Activated B cell treated with CpG ODN at 0.5 μM for 24 hours (primary cell): ENCODE measurements at regions not wholly inside any gene's neighbourhood (a gene's known extent, or its start where the extent isn't known, plus 50 kb on each side); places are given as distances from the start of the nearest gene placed in this dataset.

Experiments used
- ATAC-seq: fragments of 200-7000 bp; cut with Tn5 transposase; one replicate; pipeline ENCODE4 v1.10.0; 2021; ENCODE audit warnings: low read depth, mild to moderate bottlenecking, moderate library complexity
- CTCF ChIA-PET: fragments of 350-600 bp; sonication (Branson Sonifier 250); formaldehyde crosslinking; loops from one replicate; lab custom pipeline; 2021; ENCODE audit warnings: antibody characterized with exemption; lab: Charles Lee
- POLR2A ChIA-PET: fragments of 350-600 bp; sonication (Branson Sonifier 250); formaldehyde crosslinking; loops from one replicate; lab custom pipeline; 2021; ENCODE audit warnings: antibody characterized with exemption; lab: Charles Lee
- DNase-seq: peaks from one replicate; pipeline ENCODE4 v3.0.0; 2022
- H3K27ac Mint-ChIP-seq: one replicate; pipeline ENCODE4 v1.8.0; 2020; ENCODE audit warnings: mixed read lengths
- H3K27me3 Mint-ChIP-seq: one replicate; pipeline ENCODE4 v1.8.0; 2021; ENCODE audit warnings: mixed read lengths
- H3K36me3 Mint-ChIP-seq: one replicate; pipeline ENCODE4 v1.8.0; 2021; ENCODE audit warnings: low read depth, mixed read lengths
- H3K4me1 Mint-ChIP-seq: one replicate; pipeline ENCODE4 v1.8.0; 2021; ENCODE audit warnings: mixed read lengths
- H3K4me3 Mint-ChIP-seq: one replicate; pipeline ENCODE4 v1.8.0; 2020; ENCODE audit warnings: mild to moderate bottlenecking, mixed read lengths
- H3K9me3 Mint-ChIP-seq: one replicate; pipeline ENCODE4 v1.8.0; 2020; ENCODE audit warnings: mixed read lengths
- CTCF ChIP-seq: fragments of 200-600 bp; IDR thresholded peaks from one replicate; pipeline ENCODE4 v1.8.0; 2022; ENCODE audit warnings: antibody characterized with exemption, mild to moderate bottlenecking
- intact Hi-C: fragments of 100-400 bp; cut with micrococcal nuclease; formaldehyde crosslinking; loops from one replicate; pipeline ENCODE4 v1.15.1; 2024

GRCh38 chr5:173670791-173671120 is 54.3 kb upstream of the BOD1 start:
- no peaks in the 10 kb centered on the region for H3K4me1 Mint-ChIP-seq
- no peak overlapping the region for H3K27ac Mint-ChIP-seq
- DNase-seq: no peak
- ATAC-seq: no peak
- TF ChIP-seq CTCF: no peak
- intact Hi-C loops: no loop called here
- ChIA-PET POLR2A (no interaction called here), CTCF (no interaction called here)
- H3K36me3 Mint-ChIP-seq: no peaks in the 10 kb centered on the region
- no peaks in the 10 kb centered on the region for H3K27me3 Mint-ChIP-seq
- H3K9me3 Mint-ChIP-seq: peaks cover 5% of the 10 kb centered on the region
- H3K4me3 Mint-ChIP-seq: no peak overlapping the region

- no peak overlapping the region for H3K27ac Mint-ChIP-seq
These were observed 54.9 kb upstream of the BOD1 start for GRCh38 chr5:173671121-173671949.

GRCh38 chr5:173672166-173672565 is 55.7 kb upstream of the BOD1 start:
- no peak overlapping the region for H3K27ac Mint-ChIP-seq
- no peak for ATAC-seq
- DNase-seq: no peak
- no peaks in the 10 kb centered on the region for H3K27me3 Mint-ChIP-seq
- TF ChIP-seq CTCF: no peak
- peaks cover 6% of the 10 kb centered on the region for H3K9me3 Mint-ChIP-seq
- POLR2A ChIA-PET: no interaction called here
- H3K36me3 Mint-ChIP-seq: no peaks in the 10 kb centered on the region
- CTCF ChIA-PET: no interaction called here
- H3K4me3 Mint-ChIP-seq: no peak overlapping the region
- intact Hi-C loops: no loop called here
- peaks cover 1% of the 10 kb centered on the region for H3K4me1 Mint-ChIP-seq

More at GRCh38 chr5:173671121-173671949, 54.9 kb upstream of the BOD1 start:
- no peak overlapping the region for H3K4me3 Mint-ChIP-seq
- intact Hi-C loops: no loop called here
- no peak for DNase-seq
- no peaks in the 10 kb centered on the region for H3K4me1 Mint-ChIP-seq
- H3K27me3 Mint-ChIP-seq: no peaks in the 10 kb centered on the region
- H3K9me3 Mint-ChIP-seq: peaks cover 5% of the 10 kb centered on the region
- ChIA-PET POLR2A (no interaction called here), CTCF (no interaction called here)
- ATAC-seq: no peak
- H3K36me3 Mint-ChIP-seq: no peaks in the 10 kb centered on the region
- no peak for TF ChIP-seq CTCF

GRCh38 chr5:173672891-173673290 is 56.4 kb upstream of the BOD1 start:
- no peak overlapping the region for H3K27ac Mint-ChIP-seq
- no peaks in the 10 kb centered on the region for H3K27me3 Mint-ChIP-seq
- peaks cover 6% of the 10 kb centered on the region for H3K9me3 Mint-ChIP-seq
- intact Hi-C loops: no loop called here
- CTCF ChIA-PET: no interaction called here
- ATAC-seq: no peak
- H3K4me1 Mint-ChIP-seq: peaks cover 7% of the 10 kb centered on the region
- H3K36me3 Mint-ChIP-seq: no peaks in the 10 kb centered on the region
- H3K4me3 Mint-ChIP-seq: no peak overlapping the region
- no peak for TF ChIP-seq CTCF
- DNase-seq: no peak
- POLR2A ChIA-PET: no interaction called here

- Mint-ChIP-seq H3K9me3 (peaks cover 6% of the 10 kb centered on the region), H3K4me1 (peaks cover 10% of the 10 kb centered on the region), H3K4me3 (no peak overlapping the region), H3K36me3 (no peaks in the 10 kb centered on the region), H3K27me3 (no peaks in the 10 kb centered on the region), H3K27ac (no peak overlapping the region)
- DNase-seq (no peak), ATAC-seq (no peak)
- intact Hi-C loops: no loop called here
- POLR2A ChIA-PET: no interaction called here
- no peak for TF ChIP-seq CTCF
- CTCF ChIA-PET: interaction anchor here (0.6 kb wide), 1 partner anchor 113 kb away, joined by 3 read pairs; no protein-coding TSS in a partner anchor
These were observed 57.0 kb upstream of the BOD1 start for GRCh38 chr5:173673295-173674101.
